D721Med (cell line): ENCODE measurements at regions not wholly inside any gene's neighbourhood (a gene's known extent, or its start where the extent isn't known, plus 50 kb on each side); places are given as distances from the start of the nearest gene placed in this dataset.

Experiments used
- DNase-seq: peaks from one replicate; pipeline ENCODE4 v3.0.0; 2011; ENCODE audit warnings: low spot score; ENCODE audit not compliant: insufficient read length
- FAIRE-seq: peaks from 2 replicates; lab custom pipeline; 2011; peaks lifted over from hg19 to GRCh38; lab: Jason Lieb, UNC
- CTCF ChIP-seq: IDR thresholded peaks from 2 replicates; pipeline ENCODE4 v1.5.1; 2012; ENCODE audit warnings: mild to moderate bottlenecking, control low read depth; ENCODE audit not compliant: insufficient read depth; ENCODE audit errors: missing control alignments

- no peak for TF ChIP-seq CTCF
- DNase-seq (no peak), FAIRE-seq (no peak)
Measured at GRCh38 chr6:168826078-168826390, 385.1 kb downstream of the SMOC2 start.

- DNase-seq (no peak), FAIRE-seq (no peak)
- TF ChIP-seq CTCF, result no peak
Measured at GRCh38 chr6:168825226-168826077, 384.5 kb downstream of the SMOC2 start.

GRCh38 chr6:168823397-168824212, 382.6 kb downstream of the SMOC2 start:
- FAIRE-seq (no peak), DNase-seq (no peak)
- TF ChIP-seq CTCF, result no peak

GRCh38 chr6:168822376-168822775, 381.4 kb downstream of the SMOC2 start:
- FAIRE-seq, result no peak
- no peak for TF ChIP-seq CTCF
- no peak for DNase-seq

GRCh38 chr6:168819546-168819945, 378.6 kb downstream of the SMOC2 start:
- DNase-seq, result no peak
- no peak for TF ChIP-seq CTCF
- no peak for FAIRE-seq

- FAIRE-seq, result no peak
- TF ChIP-seq CTCF, result no peak
- DNase-seq, result no peak
Measured at GRCh38 chr6:168817558-168818159, 376.7 kb downstream of the SMOC2 start.

GRCh38 chr6:168815229-168815628, 374.2 kb downstream of the SMOC2 start:
- DNase-seq, result no peak
- no peak for FAIRE-seq
- no peak for TF ChIP-seq CTCF
